H54 (cell line): ENCODE measurements at regions not wholly inside any gene's neighbourhood (a gene's known extent, or its start where the extent isn't known, plus 50 kb on each side); places are given as distances from the start of the nearest gene placed in this dataset.
"Not testable (repeated sequence)": the region's sequence is repeated elsewhere in the genome, so short reads cannot be mapped to it uniquely, and the experiment has no call there.

Source experiments
- DNase-seq: peaks from one replicate; pipeline ENCODE4 v3.0.0; 2011; ENCODE audit warnings: low spot score, mixed read lengths; ENCODE audit not compliant: insufficient read length
- FAIRE-seq: peaks from 3 replicates; lab custom pipeline; 2011; peaks lifted over from hg19 to GRCh38; lab: Jason Lieb, UNC
- POLR2A ChIP-seq: IDR thresholded peaks from 2 replicates; pipeline ENCODE4 v1.6.1; 2011; ENCODE audit warnings: low read depth, mild to moderate bottlenecking, low read length

- DNase-seq (no peak), FAIRE-seq (no peak)
- TF ChIP-seq POLR2A = no peak
These were observed 53.5 kb upstream of the EPB41L4A start for GRCh38 chr5:112472614-112473013.

- TF ChIP-seq POLR2A = no peak
- FAIRE-seq (no peak), DNase-seq (no peak)
These were observed 54.9 kb upstream of the EPB41L4A start for GRCh38 chr5:112473989-112474388.

- no peak for DNase-seq
- no peak for TF ChIP-seq POLR2A
- FAIRE-seq = no peak
These were observed 56.8 kb upstream of the EPB41L4A start for GRCh38 chr5:112475747-112476365.

- no peak for FAIRE-seq
- no peak for DNase-seq
- no peak for TF ChIP-seq POLR2A
These were observed 60.3 kb upstream of the EPB41L4A start for GRCh38 chr5:112479418-112479817.

- no peak for TF ChIP-seq POLR2A
- FAIRE-seq (no peak), DNase-seq (no peak)
These were observed 61.4 kb upstream of the EPB41L4A start for GRCh38 chr5:112480501-112480900.

GRCh38 chr5:112483704-112484103 lies 64.6 kb upstream of the EPB41L4A start:
- DNase-seq = no peak
- no peak for TF ChIP-seq POLR2A
- FAIRE-seq = no peak

- DNase-seq = no peak
These were observed 66.9 kb upstream of the EPB41L4A start for GRCh38 chr5:112485934-112486355.

GRCh38 chr5:112491257-112491656 lies 72.2 kb upstream of the EPB41L4A start:
- FAIRE-seq (no peak), DNase-seq (no peak)

More at GRCh38 chr5:112485934-112486355, 66.9 kb upstream of the EPB41L4A start:
- TF ChIP-seq POLR2A = no peak
- FAIRE-seq = no peak

GRCh38 chr5:112492291-112492690 lies 73.2 kb upstream of the EPB41L4A start:
- FAIRE-seq (peak; percentile 45), DNase-seq (peak; percentile 40)
- no peak for TF ChIP-seq POLR2A

More at GRCh38 chr5:112491257-112491656, 72.2 kb upstream of the EPB41L4A start:
- no peak for TF ChIP-seq POLR2A

GRCh38 chr5:112503749-112504501 lies 84.8 kb upstream of the EPB41L4A start:
- not testable (repeated sequence) for FAIRE-seq

GRCh38 chr5:112509097-112509496 lies 90.0 kb upstream of the EPB41L4A start:
- not testable (repeated sequence) for FAIRE-seq, DNase-seq

More at GRCh38 chr5:112503749-112504501, 84.8 kb upstream of the EPB41L4A start:
- not testable (repeated sequence) for DNase-seq

GRCh38 chr5:112511920-112512319 lies 92.8 kb upstream of the EPB41L4A start:
- DNase-seq (no peak), FAIRE-seq (no peak)
- no peak for TF ChIP-seq POLR2A

- DNase-seq (no peak), FAIRE-seq (no peak)
- TF ChIP-seq POLR2A = no peak
These were observed 93.8 kb upstream of the EPB41L4A start for GRCh38 chr5:112512901-112513300.

- no peak for FAIRE-seq
- TF ChIP-seq POLR2A = no peak
- DNase-seq = no peak
These were observed 95.0 kb upstream of the EPB41L4A start for GRCh38 chr5:112514111-112514510.

GRCh38 chr5:112520474-112520873 lies 101.4 kb upstream of the EPB41L4A start:
- not testable (repeated sequence) for FAIRE-seq

GRCh38 chr5:112522891-112523673 lies 104.0 kb upstream of the EPB41L4A start:
- not testable (repeated sequence) for DNase-seq, FAIRE-seq

More at GRCh38 chr5:112520474-112520873, 101.4 kb upstream of the EPB41L4A start:
- DNase-seq = not testable (repeated sequence)

- not testable (repeated sequence) for FAIRE-seq, DNase-seq
These were observed 104.7 kb upstream of the EPB41L4A start for GRCh38 chr5:112523674-112524263.
